Stomach (tissue), 4 donors: ENCODE measurements at regions not wholly inside any gene's neighbourhood (a gene's known extent, or its start where the extent isn't known, plus 50 kb on each side); places are given as distances from the start of the nearest gene placed in this dataset.

ENCODE experiments used
- POLR2AphosphoS5 ChIP-seq, 3 donors: sonication (generic); formaldehyde crosslinking; IDR thresholded peaks; one replicate each; pipeline ENCODE4 v1.6.1; 2016; ENCODE audit warnings: antibody characterized with exemption in 3 of 3
- TF ChIP-seq, protein P1 (sequence below), 7 experiments: fragments of 450-650 bp in 4 of 7; fragments of 200-600 bp in 3 of 7; sonication (generic) in 3 of 7; IDR thresholded peaks; one replicate each; pipeline ENCODE4 v1.5.1; 2016 to 2019; ENCODE audit warnings: antibody characterized with exemption in 7 of 7, control low read depth in 2 of 7, mild to moderate bottlenecking in 1 of 7

DNA sequence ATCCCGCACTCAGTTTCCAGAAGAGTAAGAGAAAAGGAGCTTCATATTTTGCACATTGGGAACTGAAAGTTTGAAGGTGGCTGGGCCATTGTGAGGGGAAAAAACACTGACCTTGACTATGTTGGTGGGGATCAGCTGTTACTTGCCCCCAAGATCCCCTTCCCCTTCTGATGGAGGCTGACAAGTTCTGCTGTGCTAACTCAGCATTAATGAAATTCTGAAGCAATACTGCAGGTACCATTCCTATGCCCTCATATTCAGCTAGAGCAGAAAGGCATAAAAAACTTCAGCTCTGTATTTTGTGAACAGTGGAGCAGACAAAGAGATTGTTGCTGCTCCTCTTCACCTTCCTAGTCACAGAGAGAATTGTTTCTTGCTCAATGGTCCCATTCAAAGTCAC, 1013.8 kb upstream of the C9orf72 start:
- no peak for TF ChIP-seq POLR2AphosphoS5 (IDR thresholded peaks at IDR 0.05)
- TF ChIP-seq, protein P1, sequence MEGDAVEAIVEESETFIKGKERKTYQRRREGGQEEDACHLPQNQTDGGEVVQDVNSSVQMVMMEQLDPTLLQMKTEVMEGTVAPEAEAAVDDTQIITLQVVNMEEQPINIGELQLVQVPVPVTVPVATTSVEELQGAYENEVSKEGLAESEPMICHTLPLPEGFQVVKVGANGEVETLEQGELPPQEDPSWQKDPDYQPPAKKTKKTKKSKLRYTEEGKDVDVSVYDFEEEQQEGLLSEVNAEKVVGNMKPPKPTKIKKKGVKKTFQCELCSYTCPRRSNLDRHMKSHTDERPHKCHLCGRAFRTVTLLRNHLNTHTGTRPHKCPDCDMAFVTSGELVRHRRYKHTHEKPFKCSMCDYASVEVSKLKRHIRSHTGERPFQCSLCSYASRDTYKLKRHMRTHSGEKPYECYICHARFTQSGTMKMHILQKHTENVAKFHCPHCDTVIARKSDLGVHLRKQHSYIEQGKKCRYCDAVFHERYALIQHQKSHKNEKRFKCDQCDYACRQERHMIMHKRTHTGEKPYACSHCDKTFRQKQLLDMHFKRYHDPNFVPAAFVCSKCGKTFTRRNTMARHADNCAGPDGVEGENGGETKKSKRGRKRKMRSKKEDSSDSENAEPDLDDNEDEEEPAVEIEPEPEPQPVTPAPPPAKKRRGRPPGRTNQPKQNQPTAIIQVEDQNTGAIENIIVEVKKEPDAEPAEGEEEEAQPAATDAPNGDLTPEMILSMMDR (IDR thresholded peaks at IDR 0.05): no peak
